HG02678 (cell line): ENCODE measurements at regions not wholly inside any gene's neighbourhood (a gene's known extent, or its start where the extent isn't known, plus 50 kb on each side); places are given as distances from the start of the nearest gene placed in this dataset.

Experiments
- ATAC-seq: cut with Tn5 transposase; IDR thresholded peaks from one replicate; pipeline ENCODE4 v1.9.1; 2021; ENCODE audit warnings: mild to moderate bottlenecking, moderate library complexity; ENCODE audit not compliant: unreplicated experiment

GRCh38 chr1:227378871-227379554 is 60.7 kb upstream of the CDC42BPA start:
- ATAC-seq: no peak

GRCh38 chr1:227378181-227378580 is 59.9 kb upstream of the CDC42BPA start:
- no peak for ATAC-seq

- ATAC-seq: no peak
Observed at GRCh38 chr1:227374846-227375245, 56.6 kb upstream of the CDC42BPA start.

DNA sequence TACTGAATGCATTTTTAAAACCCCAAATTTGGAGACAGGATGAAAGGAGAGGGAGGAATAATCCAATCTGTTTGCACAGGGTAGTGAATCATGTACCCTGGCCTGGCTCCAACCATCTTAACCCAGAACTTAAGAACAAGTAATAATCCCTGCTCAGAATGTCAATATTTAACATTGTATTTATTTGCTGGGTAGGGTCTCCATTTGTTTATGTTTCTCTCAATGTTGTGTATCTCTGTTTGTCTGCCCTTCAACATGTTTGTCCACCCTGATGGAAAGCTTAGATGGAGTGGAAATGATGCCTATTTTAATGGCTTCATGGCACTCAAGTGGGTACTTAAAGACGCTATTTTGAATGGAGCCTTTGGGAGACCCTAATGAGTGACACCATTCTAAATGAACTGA is 54.4 kb upstream of the CDC42BPA start:
- no peak for ATAC-seq

DNA sequence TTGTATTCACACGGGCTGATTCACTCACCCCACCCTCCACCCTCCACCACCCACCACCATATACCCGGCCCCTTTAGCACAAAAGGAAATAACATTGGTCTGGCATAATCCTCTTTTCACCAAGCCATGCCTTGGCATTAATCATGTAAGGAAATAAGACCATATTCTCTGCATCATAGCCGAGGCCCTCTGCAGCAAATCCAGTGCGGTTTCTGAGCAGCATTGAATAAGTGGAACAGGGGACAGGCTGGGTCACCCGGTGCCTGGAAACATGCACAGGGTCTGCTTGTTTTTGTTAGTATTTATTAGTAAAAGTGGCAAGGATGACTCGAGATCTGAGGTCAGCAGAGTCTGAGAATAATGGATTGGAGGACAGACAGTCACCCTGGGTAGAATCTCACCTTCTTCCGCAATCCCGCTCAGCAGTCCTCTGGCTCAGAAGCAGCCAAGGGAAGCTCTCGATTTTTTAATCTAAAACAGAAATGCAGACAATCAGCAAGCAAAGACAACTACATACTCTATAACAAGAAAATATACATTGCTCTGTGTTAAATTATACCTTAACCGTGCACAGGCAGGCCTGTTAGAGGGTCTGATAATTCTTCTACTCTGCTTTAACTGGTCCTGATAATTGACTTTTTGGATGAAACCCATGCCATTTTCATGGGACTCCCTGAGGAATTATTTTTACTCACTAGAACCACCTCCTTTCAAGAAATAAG is 52.4 kb upstream of the CDC42BPA start:
- no peak for ATAC-seq

DNA sequence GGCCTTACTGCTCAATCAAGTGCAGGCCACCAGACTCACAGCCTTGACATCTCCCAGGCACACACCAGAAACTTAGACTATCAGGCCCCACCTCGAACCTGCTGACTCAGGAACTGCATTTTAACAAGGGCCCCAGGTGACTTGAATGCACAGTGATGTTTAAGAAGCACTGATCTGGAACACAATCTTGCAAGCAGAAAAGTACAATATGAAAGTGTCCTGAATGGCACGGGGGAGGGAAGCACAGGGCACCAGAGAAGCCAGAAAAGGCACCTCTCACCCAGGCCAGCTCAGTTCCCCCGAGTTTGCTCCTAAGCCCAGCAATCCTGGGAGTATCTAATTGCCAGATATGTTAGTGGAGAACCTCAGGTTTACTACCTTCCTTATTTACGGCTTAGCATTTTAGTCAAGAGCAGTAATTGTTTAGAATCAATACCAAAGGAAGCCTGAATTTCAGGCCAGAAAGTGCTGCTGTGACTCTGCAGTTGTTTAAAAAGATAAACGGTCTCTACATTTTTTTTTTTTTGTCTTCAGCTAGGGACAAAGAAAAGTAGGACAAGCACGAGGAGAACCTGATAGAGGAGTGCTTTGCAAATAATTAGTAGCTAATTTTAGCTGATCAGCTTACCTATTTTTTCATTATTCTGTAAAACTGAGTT is 50.9 kb upstream of the CDC42BPA start:
- ATAC-seq: no peak
